HL-60 (cell line): ENCODE measurements at regions not wholly inside any gene's neighbourhood (a gene's known extent, or its start where the extent isn't known, plus 50 kb on each side); places are given as distances from the start of the nearest gene placed in this dataset.

Experiments
- CTCF ChIP-seq: IDR thresholded peaks from one replicate; pipeline ENCODE4 v1.5.1; 2011; ENCODE audit warnings: low read length, control low read depth, inconsistent platforms; ENCODE audit not compliant: insufficient read depth
- GABPA ChIP-seq: IDR thresholded peaks from 2 replicates; pipeline ENCODE4 v1.6.1; 2012; ENCODE audit warnings: low read depth
- POLR2AphosphoS5 ChIP-seq: IDR thresholded peaks from 2 replicates; pipeline ENCODE4 v1.6.1; 2012; ENCODE audit warnings: low read depth
- SPI1 ChIP-seq: IDR thresholded peaks from 2 replicates; pipeline ENCODE4 v1.6.1; 2012; ENCODE audit warnings: low read depth, mild to moderate bottlenecking, borderline replicate concordance
- TF ChIP-seq, protein P1 (sequence below): IDR thresholded peaks from 2 replicates; pipeline ENCODE4 v1.6.1; 2012; ENCODE audit warnings: low read depth; ENCODE audit not compliant: insufficient replicate concordance

- TF ChIP-seq CTCF, result no peak
- TF ChIP-seq POLR2AphosphoS5, result no peak
- TF ChIP-seq, protein P1, sequence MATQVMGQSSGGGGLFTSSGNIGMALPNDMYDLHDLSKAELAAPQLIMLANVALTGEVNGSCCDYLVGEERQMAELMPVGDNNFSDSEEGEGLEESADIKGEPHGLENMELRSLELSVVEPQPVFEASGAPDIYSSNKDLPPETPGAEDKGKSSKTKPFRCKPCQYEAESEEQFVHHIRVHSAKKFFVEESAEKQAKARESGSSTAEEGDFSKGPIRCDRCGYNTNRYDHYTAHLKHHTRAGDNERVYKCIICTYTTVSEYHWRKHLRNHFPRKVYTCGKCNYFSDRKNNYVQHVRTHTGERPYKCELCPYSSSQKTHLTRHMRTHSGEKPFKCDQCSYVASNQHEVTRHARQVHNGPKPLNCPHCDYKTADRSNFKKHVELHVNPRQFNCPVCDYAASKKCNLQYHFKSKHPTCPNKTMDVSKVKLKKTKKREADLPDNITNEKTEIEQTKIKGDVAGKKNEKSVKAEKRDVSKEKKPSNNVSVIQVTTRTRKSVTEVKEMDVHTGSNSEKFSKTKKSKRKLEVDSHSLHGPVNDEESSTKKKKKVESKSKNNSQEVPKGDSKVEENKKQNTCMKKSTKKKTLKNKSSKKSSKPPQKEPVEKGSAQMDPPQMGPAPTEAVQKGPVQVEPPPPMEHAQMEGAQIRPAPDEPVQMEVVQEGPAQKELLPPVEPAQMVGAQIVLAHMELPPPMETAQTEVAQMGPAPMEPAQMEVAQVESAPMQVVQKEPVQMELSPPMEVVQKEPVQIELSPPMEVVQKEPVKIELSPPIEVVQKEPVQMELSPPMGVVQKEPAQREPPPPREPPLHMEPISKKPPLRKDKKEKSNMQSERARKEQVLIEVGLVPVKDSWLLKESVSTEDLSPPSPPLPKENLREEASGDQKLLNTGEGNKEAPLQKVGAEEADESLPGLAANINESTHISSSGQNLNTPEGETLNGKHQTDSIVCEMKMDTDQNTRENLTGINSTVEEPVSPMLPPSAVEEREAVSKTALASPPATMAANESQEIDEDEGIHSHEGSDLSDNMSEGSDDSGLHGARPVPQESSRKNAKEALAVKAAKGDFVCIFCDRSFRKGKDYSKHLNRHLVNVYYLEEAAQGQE, result no peak
- no peak for TF ChIP-seq SPI1
- TF ChIP-seq GABPA, result no peak
Observed at GRCh38 chr3:177818712-177819240, 621.5 kb upstream of the TBL1XR1 start.
